GM12873 (cell line): ENCODE measurements at regions not wholly inside any gene's neighbourhood (a gene's known extent, or its start where the extent isn't known, plus 50 kb on each side); places are given as distances from the start of the nearest gene placed in this dataset.

ENCODE experiments used
- TF ChIP-seq, protein P1 (sequence below): IDR thresholded peaks from 2 replicates; pipeline ENCODE4 v1.5.1; 2012; ENCODE audit warnings: low read depth, mild to moderate bottlenecking, moderate library complexity, low read length, control low read depth; ENCODE audit not compliant: insufficient read depth; ENCODE audit errors: missing control alignments

DNA sequence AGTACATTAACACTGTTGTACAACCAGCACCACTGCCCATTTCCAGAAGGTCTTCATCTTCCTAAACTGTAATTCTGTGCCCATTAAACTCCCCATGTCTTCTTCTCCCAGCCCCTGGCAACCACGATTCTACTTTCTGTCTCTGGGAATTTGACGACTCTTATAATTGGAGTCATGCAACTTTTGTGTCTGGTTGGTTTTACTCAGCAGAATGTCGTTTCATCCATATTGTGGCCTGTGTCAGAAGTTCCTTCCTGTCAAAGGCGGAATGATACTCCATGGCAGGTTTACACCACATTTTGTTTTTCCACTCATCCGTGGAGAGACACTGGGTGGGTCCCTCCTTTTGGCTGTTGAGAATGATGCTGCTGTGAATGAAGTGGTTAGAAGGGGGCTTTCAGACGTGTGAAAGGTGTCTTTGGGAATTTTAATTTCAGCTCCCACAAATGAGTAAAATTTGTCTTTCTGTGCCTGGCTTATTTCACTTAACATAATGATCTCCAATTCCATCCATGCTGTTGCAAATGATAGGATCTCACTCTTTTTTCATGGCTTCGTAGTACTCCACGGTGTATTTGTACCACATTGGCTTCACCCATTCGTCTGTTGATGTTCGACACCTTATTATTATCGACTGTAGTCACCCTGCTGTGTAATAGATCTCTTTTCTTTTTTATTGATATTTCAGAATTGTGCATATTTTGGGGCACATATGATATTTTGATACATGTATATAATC, 86.1 kb upstream of the SEPTIN5 start:
- TF ChIP-seq, protein P1, sequence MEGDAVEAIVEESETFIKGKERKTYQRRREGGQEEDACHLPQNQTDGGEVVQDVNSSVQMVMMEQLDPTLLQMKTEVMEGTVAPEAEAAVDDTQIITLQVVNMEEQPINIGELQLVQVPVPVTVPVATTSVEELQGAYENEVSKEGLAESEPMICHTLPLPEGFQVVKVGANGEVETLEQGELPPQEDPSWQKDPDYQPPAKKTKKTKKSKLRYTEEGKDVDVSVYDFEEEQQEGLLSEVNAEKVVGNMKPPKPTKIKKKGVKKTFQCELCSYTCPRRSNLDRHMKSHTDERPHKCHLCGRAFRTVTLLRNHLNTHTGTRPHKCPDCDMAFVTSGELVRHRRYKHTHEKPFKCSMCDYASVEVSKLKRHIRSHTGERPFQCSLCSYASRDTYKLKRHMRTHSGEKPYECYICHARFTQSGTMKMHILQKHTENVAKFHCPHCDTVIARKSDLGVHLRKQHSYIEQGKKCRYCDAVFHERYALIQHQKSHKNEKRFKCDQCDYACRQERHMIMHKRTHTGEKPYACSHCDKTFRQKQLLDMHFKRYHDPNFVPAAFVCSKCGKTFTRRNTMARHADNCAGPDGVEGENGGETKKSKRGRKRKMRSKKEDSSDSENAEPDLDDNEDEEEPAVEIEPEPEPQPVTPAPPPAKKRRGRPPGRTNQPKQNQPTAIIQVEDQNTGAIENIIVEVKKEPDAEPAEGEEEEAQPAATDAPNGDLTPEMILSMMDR, result no peak

DNA sequence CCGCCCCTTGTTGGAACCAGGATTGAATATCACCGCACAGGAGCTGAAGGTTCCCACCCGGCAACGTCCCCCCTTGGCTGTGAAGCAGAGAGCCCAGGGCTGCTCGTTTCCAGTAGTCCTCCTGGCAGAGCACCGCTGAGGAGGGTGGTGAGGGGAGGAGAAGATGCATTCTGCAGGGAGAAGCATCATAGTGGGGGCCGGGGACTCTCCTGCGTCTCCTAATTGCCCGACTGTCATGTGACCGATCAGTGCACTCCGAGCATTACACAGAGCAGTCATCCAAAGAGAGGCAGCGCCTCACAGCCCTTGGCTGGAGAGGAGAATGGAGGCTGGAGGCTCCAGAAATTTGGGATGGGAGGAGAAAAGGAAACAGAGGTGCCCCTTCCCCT, 85.0 kb upstream of the SEPTIN5 start:
- TF ChIP-seq, protein P1, result no peak

DNA sequence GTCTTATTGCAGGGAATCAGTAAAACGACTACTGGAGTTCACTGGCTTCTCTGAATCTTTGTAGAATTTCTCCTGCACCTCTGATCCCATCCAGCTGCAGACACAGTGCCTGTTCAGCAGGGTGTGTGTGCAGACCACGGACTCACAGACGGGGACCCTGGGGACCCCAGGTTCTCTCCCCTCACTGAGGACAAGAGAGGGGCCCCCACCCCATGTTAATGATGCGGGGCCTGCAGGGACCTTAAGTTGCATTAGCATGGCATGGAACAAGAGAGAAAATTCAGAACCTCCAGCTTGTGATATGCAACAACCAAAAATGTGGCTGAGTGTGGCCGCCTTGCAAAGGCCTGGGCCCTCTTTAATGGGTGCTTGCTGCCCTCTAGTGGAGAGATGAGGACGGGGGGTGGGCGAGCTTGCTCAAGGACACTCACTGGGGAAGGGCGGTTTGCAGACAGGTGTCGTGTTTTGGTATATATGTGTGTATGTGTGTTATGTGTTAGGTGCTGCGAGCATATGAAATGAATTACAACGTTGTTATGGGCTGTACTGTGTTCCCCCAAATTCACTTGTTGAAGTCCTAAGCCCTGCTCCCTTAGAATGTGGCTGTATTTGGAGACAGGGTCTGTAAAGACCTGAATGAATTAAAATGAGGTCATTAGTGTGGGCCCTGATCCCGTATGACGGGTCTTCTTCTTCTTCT, 84.4 kb upstream of the SEPTIN5 start:
- TF ChIP-seq, protein P1, result peak; percentile 92

DNA sequence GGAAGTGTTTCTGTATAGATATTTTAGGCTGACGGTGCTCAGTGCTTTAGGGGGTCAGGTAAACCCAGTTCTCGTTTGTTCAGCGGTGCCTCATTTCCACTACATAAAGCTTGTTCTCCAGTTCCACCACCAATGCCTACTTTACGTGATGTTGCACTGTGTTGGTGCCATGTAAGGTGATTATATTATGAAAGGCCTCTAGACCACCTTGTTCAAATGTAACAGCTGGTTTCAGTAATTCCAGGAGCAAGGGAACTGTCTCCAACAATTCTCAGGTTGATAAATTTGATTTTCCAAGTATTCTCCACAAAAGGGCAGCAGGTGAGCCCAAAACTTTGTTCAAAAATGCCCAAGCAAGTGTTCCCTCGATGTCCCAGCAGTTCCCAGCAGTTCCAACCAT, 83.7 kb upstream of the SEPTIN5 start:
- TF ChIP-seq, protein P1, result no peak

DNA sequence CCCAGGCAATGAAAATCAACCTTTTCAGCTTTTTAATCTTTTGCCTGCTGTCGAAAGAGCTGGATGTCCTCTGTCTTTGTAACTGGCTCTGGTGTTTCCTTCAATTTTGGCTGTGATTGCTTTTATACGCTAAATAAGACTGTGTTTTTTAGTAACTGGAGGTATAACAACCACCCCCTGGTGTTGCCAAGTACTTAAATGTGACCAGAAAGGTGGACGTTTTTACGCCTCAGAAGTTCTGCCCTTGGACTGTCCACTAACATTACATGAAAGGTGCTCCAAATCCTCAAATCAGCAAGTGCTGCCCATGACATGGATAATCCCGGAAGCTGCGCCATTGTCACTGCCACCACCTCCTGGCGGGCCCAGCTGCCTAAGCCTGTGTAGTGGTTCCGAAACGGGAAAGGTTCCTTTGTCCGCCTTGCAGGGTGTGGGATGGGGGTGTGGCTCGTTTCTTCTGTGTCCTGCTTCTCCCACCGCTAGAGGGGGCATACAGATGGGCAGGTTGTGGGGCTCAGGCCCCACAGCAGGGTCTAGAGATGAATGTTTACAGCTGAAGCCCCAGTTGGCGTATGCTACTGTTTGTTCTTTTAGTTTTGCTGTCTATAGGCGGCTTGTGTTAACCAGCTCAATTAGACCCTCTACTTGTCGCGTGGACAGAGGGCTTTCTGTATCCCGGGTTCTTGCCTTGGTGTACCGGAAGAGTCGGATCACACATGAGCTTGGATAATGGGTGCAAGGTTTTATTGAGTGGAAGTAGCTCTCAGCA, 82.2 kb upstream of the SEPTIN5 start:
- TF ChIP-seq, protein P1, result peak; percentile 54

GRCh38 chr22:19632668-19633148, 81.6 kb upstream of the SEPTIN5 start:
- TF ChIP-seq, protein P1, result no peak

- TF ChIP-seq, protein P1, result no peak
These were observed 79.9 kb upstream of the SEPTIN5 start for GRCh38 chr22:19634226-19634975.
